ENCODE measurements at regions not wholly inside any gene's neighbourhood (a gene's known extent, or its start where the extent isn't known, plus 50 kb on each side); places are given as distances from the start of the nearest gene placed in this dataset.

DNA sequence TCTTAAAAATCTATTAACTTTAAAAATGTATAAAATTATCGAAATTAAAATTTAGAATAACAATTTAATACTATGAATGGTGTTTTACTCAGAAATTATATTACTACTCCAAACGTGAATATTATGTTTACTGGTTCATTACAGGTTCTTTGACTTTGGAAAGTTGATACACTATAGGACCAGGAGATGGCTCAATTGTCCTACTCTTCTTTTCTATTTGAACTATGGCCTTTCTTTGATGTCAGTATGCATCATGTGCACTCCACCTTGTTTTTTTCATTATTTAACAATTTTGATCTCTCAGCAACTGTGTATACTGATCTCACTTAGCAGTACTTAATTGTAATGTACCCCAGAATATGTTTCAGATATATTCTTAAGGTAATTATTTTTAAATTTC lies 391.5 kb upstream of the MANEA start:
- TF ChIP-seq, protein P1, sequence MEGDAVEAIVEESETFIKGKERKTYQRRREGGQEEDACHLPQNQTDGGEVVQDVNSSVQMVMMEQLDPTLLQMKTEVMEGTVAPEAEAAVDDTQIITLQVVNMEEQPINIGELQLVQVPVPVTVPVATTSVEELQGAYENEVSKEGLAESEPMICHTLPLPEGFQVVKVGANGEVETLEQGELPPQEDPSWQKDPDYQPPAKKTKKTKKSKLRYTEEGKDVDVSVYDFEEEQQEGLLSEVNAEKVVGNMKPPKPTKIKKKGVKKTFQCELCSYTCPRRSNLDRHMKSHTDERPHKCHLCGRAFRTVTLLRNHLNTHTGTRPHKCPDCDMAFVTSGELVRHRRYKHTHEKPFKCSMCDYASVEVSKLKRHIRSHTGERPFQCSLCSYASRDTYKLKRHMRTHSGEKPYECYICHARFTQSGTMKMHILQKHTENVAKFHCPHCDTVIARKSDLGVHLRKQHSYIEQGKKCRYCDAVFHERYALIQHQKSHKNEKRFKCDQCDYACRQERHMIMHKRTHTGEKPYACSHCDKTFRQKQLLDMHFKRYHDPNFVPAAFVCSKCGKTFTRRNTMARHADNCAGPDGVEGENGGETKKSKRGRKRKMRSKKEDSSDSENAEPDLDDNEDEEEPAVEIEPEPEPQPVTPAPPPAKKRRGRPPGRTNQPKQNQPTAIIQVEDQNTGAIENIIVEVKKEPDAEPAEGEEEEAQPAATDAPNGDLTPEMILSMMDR (IDR thresholded peaks at IDR 0.05): peak; percentile 32

DNA sequence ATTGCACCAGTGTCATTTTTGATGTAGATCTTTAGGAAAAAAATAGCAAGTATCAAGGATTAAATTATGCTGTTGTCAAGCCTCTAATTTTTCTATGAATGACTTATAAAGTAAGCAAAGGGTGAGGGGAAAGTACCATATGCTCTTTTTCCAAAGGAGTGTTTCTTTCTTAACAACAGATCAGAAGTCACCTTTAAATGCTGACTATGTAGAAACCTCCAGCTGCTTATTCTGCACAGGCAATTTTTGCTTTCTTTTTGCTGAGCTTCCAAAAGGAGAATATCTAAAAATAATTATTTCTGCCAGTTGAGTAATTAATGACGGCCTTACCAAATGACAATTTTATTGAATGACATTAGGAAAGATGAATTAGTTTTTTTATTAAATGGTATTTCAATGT lies 390.6 kb upstream of the MANEA start:
- TF ChIP-seq, protein P1 (IDR thresholded peaks at IDR 0.05): no peak

DNA sequence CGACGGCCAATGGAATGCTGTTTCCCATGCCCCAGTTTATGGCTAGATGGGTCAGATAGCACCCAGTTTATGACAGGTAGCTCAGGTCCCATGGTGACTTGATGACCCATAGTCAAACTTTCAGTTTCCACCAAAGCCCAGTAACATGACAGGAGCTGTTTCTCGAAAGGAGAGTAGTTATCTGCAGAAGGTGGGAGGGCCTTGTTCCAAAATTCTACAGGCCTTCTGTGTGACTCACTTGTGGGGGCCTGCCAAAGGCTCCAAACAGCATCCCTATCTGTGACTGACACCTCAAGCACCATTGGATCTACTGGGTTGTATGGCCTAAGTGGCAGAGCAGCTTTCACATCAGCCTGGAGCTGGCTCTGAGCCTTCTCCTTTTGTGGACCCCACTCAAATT lies 379.7 kb upstream of the MANEA start:
- TF ChIP-seq, protein P1 (IDR thresholded peaks at IDR 0.05): no peak

DNA sequence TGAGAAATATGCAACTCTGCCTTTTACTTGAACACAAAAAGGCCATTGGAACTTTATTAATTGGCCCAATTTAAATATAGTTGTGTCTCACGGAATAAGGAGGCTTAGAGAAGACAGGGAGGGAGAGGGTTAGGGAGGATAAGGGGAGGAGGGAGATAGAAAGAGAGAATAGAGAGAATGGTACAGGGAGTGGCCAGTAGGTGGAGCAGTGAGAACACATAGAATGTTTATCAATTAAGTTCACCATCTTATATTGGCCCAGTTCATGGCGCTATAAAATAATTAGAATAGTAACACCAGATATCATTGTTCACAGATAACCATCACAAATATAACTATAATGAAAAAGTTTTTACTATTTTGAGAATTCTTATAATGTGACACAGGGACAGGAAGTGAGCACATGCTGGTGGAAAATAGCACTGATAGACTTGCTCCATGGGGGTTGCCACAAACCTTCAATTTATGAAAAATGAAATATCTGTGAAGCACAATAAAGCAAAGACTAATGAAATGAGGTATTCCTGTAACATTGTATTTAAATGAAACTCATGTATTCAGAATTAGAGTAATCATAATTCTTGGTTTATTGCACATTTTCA lies 374.1 kb upstream of the MANEA start:
- TF ChIP-seq, protein P1 (IDR thresholded peaks at IDR 0.05): peak; percentile 77

DNA sequence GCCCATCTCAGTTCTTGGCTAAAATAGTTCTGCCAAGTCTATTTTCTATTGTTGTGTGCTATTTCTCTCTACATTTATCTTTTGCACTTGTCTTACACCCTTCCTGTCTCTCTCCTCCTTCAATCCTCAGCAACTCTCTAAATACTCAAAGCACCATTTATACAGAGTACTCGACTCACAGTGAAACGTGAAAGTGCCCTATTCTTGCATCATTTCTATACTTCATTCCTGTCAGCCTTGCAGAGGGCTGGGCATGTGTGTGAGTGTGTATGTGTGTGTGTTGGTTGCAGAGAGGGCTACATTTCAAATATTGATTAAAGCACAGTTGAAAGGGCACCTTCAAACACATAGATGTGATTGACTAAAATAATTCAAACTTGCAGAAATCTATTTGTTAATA lies 373.2 kb upstream of the MANEA start:
- TF ChIP-seq, protein P1 (IDR thresholded peaks at IDR 0.05): no peak

DNA sequence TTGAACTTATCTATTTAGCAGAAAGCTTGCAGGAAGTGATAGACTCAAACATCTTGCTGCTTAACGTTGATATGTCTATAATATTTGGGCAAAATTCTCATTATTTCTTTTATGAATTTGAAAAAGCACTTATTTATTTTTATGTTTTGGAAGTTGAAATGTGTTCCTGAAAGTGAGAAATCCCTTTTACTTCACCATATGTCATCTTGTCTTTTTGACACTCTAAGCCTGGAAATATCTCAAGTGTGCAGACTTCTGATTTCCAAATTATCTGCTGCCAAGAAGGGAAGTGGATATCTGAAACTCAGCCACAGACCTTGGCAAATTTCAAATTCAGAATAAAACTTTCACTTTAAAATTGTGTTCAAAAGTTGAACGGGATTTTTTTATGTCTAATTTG lies 368.7 kb upstream of the MANEA start:
- TF ChIP-seq, protein P1 (IDR thresholded peaks at IDR 0.05): no peak

DNA sequence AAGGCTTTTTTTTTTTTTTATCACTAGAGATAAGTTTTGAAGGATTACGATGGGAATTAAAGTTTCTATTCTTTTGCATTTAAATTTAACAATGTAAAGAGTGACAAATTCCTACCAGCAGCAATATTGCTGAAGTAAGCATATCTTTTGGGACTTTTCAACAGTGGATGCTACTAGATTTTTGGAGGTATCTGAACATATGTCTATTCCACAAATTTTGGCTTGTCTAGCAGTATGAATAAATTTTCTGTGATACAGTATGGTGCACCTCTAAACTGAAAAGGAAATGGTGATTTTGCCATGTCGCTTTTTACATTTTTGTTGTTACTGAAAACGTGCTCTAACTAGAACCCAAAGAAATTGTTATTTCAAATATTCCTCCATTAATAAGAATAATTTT lies 368.3 kb upstream of the MANEA start:
- TF ChIP-seq, protein P1 (IDR thresholded peaks at IDR 0.05): no peak

DNA sequence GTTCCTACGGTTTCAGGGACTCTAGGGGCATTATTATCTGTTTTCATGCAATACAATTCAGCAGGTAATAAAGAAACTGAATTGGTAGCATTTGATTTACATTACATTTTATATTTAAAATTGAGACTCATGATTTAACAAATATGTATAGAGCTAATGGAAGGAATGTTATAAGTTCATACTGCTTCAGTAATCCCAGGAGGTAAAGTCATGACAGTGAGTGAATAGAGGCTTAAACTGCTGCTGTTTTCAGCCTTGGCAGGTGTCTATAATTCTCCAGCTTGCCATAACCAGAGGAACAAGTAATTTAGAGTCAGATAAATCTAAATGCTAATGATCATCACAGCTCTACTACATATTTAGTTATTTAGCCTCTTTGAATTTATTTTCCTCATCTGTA lies 360.8 kb upstream of the MANEA start:
- TF ChIP-seq, protein P1 (IDR thresholded peaks at IDR 0.05): no peak
